ENCODE measurements at regions not wholly inside any gene's neighbourhood (a gene's known extent, or its start where the extent isn't known, plus 50 kb on each side); places are given as distances from the start of the nearest gene placed in this dataset.

- no peak for DNase-seq
Measured at GRCh38 chr21:41671212-41671762, 95.6 kb downstream of the RIPK4 start.

- no peak for DNase-seq
Measured at GRCh38 chr21:41670056-41670805, 96.6 kb downstream of the RIPK4 start.

GRCh38 chr21:41669533-41669830 is 97.4 kb downstream of the RIPK4 start:
- DNase-seq: no peak

DNA sequence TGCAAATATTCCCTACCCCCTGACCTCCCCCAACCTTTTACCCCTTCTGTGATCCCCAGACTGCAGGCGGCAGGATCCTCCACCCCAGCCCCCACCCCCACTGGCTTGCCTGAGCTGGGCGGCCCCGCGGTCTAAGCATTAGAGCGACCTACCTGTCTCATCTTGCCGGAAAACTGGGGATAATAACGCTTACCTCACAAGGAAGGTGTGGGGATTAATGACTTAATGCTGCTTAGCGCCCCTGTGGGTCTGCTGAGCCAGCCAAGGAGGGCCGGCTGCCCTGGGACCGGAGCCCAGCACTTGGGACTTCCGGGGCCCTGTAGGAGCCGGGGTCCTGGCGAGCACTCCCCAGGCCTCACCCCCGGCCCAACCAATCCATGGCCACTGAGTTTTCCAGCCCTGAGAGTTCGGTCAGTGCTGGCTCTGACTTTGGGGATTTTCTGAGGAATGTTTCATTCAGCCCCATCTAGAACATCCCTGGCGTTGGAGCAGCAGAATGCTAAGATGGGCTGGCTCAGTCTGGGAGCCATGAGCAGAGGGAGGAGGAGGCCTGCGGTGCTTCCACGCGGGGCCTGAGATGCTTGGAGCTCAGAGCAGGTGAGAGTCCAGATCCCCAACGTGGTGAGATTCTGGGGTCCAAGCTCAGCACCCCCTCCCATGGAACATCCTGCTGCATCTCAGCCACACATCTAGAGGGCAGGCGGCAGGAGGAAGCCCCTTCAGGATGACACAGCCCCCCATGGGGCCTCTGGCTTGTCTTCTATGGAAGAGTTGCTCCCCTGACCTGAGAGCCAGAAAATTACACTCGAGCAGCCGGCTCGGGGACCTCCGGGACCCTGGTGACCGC is 97.9 kb downstream of the RIPK4 start:
- no peak for DNase-seq

GRCh38 chr21:41668051-41668541 is 98.8 kb downstream of the RIPK4 start:
- DNase-seq: no peak

DNA sequence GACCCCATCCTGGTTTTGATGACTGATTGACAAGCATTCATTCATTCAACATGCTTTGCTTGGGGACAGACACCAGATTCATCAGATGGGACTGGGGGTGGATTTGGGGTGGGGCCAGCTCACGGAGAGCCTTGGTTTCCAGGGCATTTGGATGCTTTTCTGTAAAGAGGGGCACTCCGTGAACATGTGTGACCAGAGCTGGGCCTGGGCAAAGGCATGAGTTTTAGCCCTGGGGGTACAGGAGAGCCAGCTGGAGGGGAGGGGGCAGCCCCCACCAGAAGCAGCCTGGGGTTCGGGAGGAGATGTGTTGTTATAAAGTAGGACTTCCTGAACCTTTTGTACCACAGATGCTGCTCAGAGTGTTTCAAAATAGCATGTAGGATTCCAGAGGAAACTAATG is 99.7 kb downstream of the RIPK4 start:
- no peak for DNase-seq

DNA sequence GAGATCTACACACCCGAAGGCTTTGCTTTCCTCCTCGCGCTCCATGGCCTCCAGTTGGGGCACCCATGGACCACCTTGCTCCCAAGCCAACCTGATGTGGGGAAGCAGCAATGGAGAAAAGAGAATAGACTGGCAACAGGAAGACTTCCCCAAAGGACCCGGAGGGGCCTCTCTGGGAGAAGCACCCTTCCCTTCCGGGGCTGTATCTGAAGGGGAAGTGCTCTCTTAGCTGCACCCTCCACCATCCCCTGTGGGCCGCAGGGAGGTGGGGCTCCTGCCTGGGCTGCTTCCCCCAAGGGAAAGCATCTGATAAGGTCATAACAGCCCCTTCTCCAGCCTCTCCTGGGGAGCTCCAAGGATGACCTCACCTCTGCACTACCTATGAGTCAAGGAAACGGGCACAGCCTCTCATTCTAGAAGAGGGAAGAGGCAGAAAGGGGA is 100.2 kb downstream of the RIPK4 start:
- no peak for DNase-seq

DNA sequence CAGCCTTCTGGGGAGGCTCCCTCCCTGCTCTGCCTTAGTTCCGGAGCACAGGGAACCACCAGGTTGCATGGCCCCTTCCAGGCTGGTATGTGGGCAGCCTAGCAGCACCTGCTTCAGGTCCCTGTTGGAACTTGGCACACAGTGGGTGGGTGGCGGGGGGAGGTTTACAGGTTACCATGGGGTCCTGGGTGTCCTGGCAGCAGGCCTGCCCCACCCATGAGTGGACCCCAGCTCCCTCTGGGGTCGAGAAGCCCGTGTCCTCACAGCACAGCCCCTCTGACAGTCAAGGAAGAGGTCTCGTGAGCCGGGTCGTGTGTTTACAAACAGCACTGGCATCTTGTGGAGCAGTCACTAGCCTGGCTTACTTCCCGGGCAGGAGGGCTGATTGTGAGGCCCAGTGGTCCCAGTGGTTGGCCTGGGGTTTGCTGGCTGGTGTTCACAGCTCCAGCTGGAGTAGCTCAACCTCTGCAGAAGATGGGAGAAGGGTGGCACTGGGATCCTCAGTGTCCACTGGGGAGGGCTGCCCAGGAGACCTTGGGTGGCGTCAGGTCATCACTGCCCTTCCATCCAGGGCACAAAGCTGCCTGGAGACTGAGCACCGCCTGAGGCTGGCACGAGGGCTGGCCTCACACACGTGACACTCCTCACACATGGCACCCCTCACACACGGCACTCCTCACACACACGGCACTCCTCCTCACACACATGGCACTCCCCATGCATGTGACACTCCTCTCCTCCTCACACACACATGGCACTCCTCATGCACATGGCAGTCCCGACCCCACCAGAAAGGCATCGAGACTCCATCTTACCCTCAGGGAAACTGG is 100.9 kb downstream of the RIPK4 start:
- no peak for DNase-seq

DNA sequence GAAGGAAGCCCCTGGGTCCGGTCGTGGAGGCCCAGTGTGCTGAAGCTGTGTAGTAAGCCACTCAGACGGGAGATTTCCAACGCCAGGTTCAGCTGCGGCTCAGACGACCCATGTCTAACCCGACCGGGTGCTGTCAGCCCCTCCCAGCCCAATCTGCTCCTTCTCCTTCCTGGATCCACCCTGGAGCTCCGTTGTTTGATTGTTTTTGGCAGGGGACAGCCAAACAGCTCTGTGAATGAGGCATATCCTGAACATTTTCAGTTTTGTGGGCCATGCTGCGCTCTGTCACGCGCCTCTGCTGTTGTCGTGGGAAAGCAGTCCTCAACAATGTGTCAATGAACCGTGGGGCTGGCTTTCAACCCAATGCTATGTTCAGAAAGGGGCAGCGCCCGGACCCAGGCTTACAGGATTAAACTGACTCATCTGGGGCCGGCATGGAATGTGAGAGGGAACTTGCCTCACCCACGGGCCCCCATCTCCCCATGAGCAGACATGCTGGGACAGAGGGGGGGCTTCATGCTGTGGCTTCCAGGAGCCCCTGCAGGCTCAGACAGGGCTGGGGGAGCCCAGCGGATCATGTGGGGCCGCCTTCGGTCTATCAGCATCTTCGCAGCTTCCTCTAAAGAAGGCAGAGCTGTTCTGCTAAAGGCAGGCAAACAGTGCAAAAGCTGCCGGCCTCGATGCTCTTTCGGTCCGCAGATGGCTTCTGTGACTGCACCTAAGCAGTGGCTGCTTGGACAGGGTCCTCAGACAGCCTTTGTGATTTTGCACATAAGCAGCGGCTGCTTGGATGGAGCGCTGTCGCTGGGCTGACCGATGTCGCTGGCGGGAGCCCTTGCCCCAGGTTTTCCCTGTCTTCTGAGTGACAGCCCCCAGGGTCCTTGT is 101.7 kb downstream of the RIPK4 start:
- no peak for DNase-seq

- peak in 1 of 2 experiments; percentile 3 for DNase-seq
Measured at GRCh38 chr21:41663805-41664788, 102.8 kb downstream of the RIPK4 start.

DNA sequence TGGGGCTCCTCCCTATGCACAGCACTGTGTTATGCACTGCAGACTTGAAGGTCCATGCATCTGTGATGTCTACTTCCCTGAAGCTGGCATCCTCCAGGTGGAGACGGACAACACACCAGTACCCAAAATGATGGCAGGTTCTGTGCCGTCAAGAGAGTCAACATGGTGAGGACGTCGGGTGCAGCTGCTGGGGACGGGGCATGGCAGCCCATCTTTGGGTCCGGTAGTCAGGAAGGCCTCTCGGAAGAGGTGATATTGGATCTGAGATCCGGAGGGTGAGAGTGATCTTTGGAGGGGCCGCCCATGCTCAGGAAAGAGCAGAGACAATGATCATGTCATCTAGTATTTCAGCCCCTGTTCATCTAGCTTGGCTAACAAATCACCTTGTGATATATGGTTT is 104.1 kb downstream of the RIPK4 start:
- no peak for DNase-seq

DNA sequence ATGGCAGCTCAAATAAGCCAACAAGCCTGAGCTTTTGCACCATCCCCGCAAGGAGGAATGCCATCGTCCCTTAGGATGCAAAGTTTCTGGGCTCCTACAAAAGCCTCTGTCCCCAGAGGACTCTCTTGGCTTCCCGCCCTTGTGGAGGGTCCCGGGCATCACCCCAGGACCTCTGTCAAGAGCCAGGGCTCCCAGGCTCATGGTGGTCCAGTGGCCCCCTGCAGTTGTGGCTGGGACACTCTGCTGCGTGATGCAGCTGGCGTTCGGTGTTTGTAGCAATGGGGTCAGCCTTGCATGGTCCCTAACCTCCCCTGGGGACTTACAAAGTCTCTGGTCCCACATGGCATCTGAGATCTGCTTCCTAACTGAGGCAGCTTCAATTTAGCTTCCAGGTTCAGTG is 104.7 kb downstream of the RIPK4 start:
- no peak for DNase-seq

- no peak for DNase-seq
Measured at GRCh38 chr21:41660748-41661147, 106.1 kb downstream of the RIPK4 start.

DNA sequence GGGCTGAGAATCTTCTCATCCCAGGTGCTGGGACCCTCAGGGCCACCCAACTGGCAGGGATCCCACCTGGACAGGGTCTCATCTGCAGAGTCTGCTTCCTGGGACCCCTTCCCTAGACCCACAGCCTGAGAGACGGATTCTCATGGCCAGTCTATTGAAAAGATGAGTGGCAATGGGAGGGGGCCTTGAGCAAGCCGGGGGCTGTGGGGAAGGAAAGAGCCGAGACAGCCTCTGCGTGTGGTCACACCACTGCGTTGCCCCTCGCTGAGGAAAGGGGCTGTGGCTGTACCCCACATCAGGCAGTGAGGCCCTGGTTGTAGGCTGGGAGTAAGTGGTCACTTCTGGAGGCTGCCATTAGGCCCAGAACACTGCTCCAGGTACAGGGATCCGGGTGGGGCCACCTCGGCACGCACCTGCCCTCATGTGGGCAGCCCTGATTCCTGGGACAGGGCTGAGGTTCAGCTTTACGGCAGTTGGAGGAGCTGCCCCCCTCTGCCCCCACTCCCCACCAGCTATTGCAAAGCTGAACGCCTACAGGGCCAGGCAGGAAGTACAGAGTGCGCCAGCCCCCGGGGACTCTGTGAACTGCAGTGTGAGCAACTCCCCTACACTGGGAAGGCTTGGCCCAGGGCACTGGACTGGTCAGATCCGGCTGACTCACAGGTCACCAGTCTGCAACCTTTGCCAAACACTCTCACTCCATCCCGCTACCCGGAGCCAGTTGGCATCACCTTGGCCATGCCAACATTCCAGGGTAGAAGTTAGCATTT is 106.9 kb downstream of the RIPK4 start:
- no peak for DNase-seq

DNA sequence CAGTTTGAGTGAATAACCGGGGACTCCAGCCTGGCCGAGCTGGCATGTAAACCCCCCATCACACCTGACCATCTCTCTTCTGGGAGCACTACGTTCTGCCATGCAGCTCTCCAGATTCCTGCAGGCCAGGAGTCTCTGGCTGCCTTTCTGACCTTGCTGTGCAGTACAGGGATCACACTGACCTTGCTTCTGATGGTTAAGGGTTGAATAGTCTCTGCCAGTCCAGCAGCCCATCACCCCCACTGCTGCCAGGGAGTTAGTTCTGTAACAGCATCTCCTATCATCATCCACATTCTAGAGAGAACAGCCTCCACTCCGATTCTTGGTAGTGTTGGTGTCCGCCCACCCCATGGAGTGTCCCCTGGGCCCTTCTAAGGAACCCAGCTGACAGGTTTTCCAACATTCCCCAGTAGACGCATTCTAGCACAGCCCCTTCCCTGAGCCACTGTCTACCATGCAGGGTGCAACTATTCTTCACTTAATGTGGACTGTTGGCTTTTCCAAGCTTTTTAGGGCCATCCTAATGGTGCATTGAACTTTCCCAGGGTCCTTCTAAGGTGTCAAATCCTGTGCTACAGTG is 109.8 kb downstream of the RIPK4 start:
- DNase-seq: no peak

- no peak for DNase-seq
Measured at GRCh38 chr21:41655259-41655658, 111.6 kb downstream of the RIPK4 start.

DNA sequence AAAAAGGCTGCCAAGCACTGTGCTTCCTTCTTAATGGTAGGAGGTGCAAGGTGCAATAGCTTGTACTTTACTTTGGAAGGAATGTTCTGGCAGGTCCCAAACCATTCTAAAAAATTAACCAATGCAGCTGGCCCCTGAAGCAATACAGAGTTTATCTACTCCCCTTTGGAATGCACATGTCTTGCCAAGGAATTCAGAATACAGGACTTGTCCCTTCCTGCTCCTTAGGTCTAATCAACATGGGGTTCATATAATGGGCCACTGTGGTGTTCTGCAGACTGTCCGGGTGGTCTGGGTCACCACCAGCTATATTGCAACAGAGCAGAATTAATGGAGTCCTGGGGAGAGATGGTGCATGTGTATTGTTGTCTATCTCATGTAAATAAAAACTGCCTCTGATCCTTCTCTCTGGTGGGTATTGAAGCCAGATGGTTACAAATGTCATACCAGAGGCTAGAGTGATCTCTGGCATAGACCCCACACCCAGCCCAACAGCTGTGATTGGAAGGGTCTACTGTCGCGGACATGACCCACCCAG is 112.8 kb downstream of the RIPK4 start:
- no peak for DNase-seq

DNA sequence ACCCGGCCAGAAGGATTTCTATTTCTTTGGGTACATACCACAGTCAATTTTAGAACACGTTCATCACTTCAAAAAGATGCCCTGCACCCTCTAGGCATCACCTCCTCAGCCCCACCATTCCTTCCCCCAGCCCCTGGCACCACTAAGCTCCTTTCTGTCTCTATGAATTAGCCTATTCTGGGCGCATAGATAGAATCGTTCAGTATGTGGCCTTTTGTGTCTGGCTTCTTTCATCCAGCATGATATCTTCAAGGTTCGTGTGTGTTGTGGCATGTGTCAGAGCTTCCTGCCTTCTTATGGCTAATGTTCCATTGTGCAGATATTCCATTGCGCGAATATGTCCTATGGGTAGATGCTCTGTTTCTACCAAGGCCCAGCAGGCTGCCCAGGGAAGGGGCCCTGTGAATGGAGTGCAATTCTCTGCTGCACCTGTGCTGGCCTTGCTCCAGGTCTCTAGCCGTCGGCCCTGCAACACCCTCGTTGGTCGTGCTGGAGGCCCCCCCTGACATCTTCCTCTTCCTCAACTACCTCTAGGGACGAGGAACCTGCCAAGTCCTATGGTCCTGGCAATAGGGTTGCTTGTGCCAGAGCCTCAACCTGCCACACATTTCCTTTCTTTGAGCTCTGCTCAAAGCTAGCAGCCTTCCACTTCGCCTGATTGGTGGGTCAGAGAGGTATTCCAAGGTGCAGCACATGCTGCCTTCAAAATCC is 113.5 kb downstream of the RIPK4 start:
- DNase-seq: no peak

- DNase-seq: no peak
Measured at GRCh38 chr21:41651830-41652229, 115.0 kb downstream of the RIPK4 start.

Data from NCI-H1930 (cell line).